ENCODE measurements at regions not wholly inside any gene's neighbourhood (a gene's known extent, or its start where the extent isn't known, plus 50 kb on each side); places are given as distances from the start of the nearest gene placed in this dataset.

DNA sequence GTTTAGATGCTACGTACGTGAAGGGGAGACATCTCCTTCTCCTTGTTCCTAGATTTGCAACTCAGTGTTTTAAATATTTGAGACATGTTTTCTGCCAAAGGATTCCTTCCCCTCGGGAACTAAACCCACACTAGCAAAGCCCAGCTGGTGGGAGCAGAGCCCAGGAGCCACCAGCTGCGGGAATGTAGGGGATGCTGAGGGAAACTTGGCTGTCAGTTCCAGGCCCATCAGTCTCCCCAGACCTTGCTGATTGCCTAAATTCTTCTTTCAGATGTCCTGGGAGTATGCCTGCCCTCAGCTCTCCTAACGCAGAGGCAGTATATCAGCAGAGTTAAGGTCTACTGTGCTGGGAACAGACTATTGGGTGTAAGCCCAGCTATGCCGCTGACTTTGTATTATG, 630.0 kb upstream of the TENM3 start:
- TF ChIP-seq POLR2A (IDR thresholded peaks at IDR 0.05), result no peak
- TF ChIP-seq, protein P1, sequence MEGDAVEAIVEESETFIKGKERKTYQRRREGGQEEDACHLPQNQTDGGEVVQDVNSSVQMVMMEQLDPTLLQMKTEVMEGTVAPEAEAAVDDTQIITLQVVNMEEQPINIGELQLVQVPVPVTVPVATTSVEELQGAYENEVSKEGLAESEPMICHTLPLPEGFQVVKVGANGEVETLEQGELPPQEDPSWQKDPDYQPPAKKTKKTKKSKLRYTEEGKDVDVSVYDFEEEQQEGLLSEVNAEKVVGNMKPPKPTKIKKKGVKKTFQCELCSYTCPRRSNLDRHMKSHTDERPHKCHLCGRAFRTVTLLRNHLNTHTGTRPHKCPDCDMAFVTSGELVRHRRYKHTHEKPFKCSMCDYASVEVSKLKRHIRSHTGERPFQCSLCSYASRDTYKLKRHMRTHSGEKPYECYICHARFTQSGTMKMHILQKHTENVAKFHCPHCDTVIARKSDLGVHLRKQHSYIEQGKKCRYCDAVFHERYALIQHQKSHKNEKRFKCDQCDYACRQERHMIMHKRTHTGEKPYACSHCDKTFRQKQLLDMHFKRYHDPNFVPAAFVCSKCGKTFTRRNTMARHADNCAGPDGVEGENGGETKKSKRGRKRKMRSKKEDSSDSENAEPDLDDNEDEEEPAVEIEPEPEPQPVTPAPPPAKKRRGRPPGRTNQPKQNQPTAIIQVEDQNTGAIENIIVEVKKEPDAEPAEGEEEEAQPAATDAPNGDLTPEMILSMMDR (IDR thresholded peaks at IDR 0.05 in 8 of 11, conservative IDR thresholded peaks at IDR 0.05 in 3 of 11), result no peak
